Heart left ventricle (tissue), 16 donors: ENCODE measurements at regions not wholly inside any gene's neighbourhood (a gene's known extent, or its start where the extent isn't known, plus 50 kb on each side); places are given as distances from the start of the nearest gene placed in this dataset.

Experiments used
- ATAC-seq, 4 donors: fragments of 200-7000 bp; cut with Tn5 transposase; one replicate each; pipeline ENCODE4 v1.9.1; 2020 to 2022; ENCODE audit warnings: moderate library complexity in 4 of 4, mild to moderate bottlenecking in 3 of 4, moderate number of reproducible peaks in 1 of 4
- DNase-seq, 5 donors: peaks; one replicate each; pipeline ENCODE4 v3.0.0-alpha.2; 2020
- H3K27ac ChIP-seq, 12 donors: fragments of 200-600 bp; sonication (generic) in 4 of 12; one replicate each; pipeline versions ENCODE4 v1.5.0 to v1.8.0; 2016 to 2022; ENCODE audit warnings: mild to moderate bottlenecking in 2 of 12
- H3K27me3 ChIP-seq, 9 donors: fragments of 200-600 bp; sonication (generic) in 2 of 9; one replicate each; pipeline versions ENCODE4 v1.5.1 to v1.8.0; 2016 to 2022; ENCODE audit warnings: mild to moderate bottlenecking in 3 of 9
- H3K36me3 ChIP-seq, 9 donors: fragments of 200-600 bp; sonication (generic) in 2 of 9; one replicate each; pipeline versions ENCODE4 v1.5.0 to v1.8.0; 2018 to 2022; ENCODE audit warnings: mild to moderate bottlenecking in 2 of 9
- H3K4me1 ChIP-seq, 12 donors: fragments of 200-600 bp; sonication (generic) in 4 of 12; one replicate each; pipeline versions ENCODE4 v1.5.0 to v1.8.0; 2016 to 2022; ENCODE audit warnings: mild to moderate bottlenecking in 3 of 12
- H3K4me3 ChIP-seq, 12 donors: fragments of 200-600 bp; sonication (generic) in 4 of 12; one replicate each; pipeline versions ENCODE4 v1.5.0 to v1.8.0; 2017 to 2022; ENCODE audit warnings: mild to moderate bottlenecking in 9 of 12, moderate library complexity in 4 of 12
- H3K9me3 ChIP-seq, 12 donors: fragments of 200-600 bp; sonication (generic) in 4 of 12; one replicate each; pipeline versions ENCODE4 v1.5.0 to v1.8.0; 2016 to 2022; ENCODE audit warnings: mild to moderate bottlenecking in 1 of 12
- CTCF ChIP-seq, 12 donors: fragments of 200-600 bp; sonication (generic) in 4 of 12; IDR thresholded peaks; one replicate each; pipeline versions ENCODE4 v1.5.0 to v1.8.0; 2018 to 2022; ENCODE audit warnings: antibody characterized with exemption in 12 of 12, mild to moderate bottlenecking in 5 of 12
- POLR2A ChIP-seq, 2 donors: fragments of 450-650 bp; IDR thresholded peaks; one replicate each; pipeline ENCODE4 v1.6.1; 2017; ENCODE audit warnings: antibody characterized with exemption in 2 of 2, mild to moderate bottlenecking in 2 of 2, moderate library complexity in 2 of 2
- WGBS, 4 donors: extraction: QIAGEN DNeasy Blood & Tissue Kit in 2 of 4; methylation state at CpG; one replicate each; pipeline versions ENCODE4 v1.1.5 to v1.1.7; 2013 to 2018; 5-methylcytosine and 5-hydroxymethylcytosine counted together
- intact Hi-C, 10 donors: fragments of 100-400 bp; cut with DNase I; formaldehyde crosslinking; loops; one replicate each; pipeline versions ENCODE4 v1.11.1 to v1.14.2; 2022
- donor health status: ischemic (EF 13 %, LVEDD 7.1; RV severe dilation, severe dysfunction).
- donor health status: healthy with polysubstance abuse.
- donor health status: DM: no; HTN: yes; CAD: no.
- donor health status: DM: no; HTN: no; CAD: no.
- donor health status: ischemic (EF 25% LVEDD 6.9; RV normal size, moderate dysfunction).
- donor health status: ischemic (EF 25% LVEDD 5.7; RV mildly dilated, moderate dysfunction).
- donor health status: healthy.
- donor health status: DM: yes; HTN: yes; CAD: no.
- donor health status: ischemic (EF 35%, LVEDD 5.7; RV mildly dilated, moderate dysfunction).
- donor health status: nonischemic (EF 11% LVEDD 7.7; RV severe dilation, severe dysfunction).
- donor health status: DM: yes; HTN: yes; CAD: no.
- donor health status: PGD.
- donor health status: ischemic (EF 29% LVEDD 5.4; RV normal size, mild dysfunction).
- donor health status: nonischemic (EF 23%, LVEDD 6.1; RV moderate dilation, normal function).

GRCh38 chr21:28538987-28539622 is 453.6 kb downstream of the LTN1 start:
- no peak overlapping the region for H3K4me3 ChIP-seq
- intact Hi-C loops: no loop called here
- H3K27ac ChIP-seq: no peak overlapping the region
- TF ChIP-seq CTCF (IDR thresholded peaks at IDR 0.05): no peak
- no peak for TF ChIP-seq POLR2A (IDR thresholded peaks at IDR 0.05)
- no peaks in the 10 kb centered on the region for H3K9me3 ChIP-seq
- WGBS, 4 donors: 90 to 93% (median 91%) methylated on average over 3 of the region's 3 CpGs
- no peaks in the 10 kb centered on the region for H3K4me1 ChIP-seq
- no peak for DNase-seq
- ATAC-seq: no peak
- H3K27me3 ChIP-seq: no peaks in the 10 kb centered on the region
- H3K36me3 ChIP-seq: no peaks in the 10 kb centered on the region

- Histone ChIP-seq H3K9me3 (no peaks in the 10 kb centered on the region), H3K36me3 (no peaks in the 10 kb centered on the region), H3K4me3 (no peak overlapping the region), H3K27ac (no peak overlapping the region), H3K27me3 (no peaks in the 10 kb centered on the region), H3K4me1 (no peaks in the 10 kb centered on the region)
- TF ChIP-seq CTCF (IDR thresholded peaks at IDR 0.05) (no peak), POLR2A (IDR thresholded peaks at IDR 0.05) (no peak)
- ATAC-seq (no peak), DNase-seq (no peak)
- WGBS, 4 donors: 84 to 86% (median 85%) methylated on average over 4 of the region's 4 CpGs
- intact Hi-C loops: no loop called here
Observed at GRCh38 chr21:28537371-28538079, 455.2 kb downstream of the LTN1 start.

- Histone ChIP-seq H3K4me1 (no peaks in the 10 kb centered on the region), H3K4me3 (no peak overlapping the region), H3K27me3 (no peaks in the 10 kb centered on the region), H3K27ac (no peak overlapping the region), H3K9me3 (no peaks in the 10 kb centered on the region), H3K36me3 (no peaks in the 10 kb centered on the region)
- TF ChIP-seq POLR2A (IDR thresholded peaks at IDR 0.05) (no peak), CTCF (IDR thresholded peaks at IDR 0.05) (no peak)
- intact Hi-C loops: no loop called here
- ATAC-seq: no peak
- no peak for DNase-seq
Observed at GRCh38 chr21:28532446-28532845, 460.2 kb downstream of the LTN1 start.

- DNase-seq (no peak), ATAC-seq (peak in 2 of 4 donors; percentile 53 to 56)
- intact Hi-C loops: loop anchor here in 6 of 10 donors (2.0 to 10.0 kb wide), 6 partner anchors 109 to 1677 kb away; partner anchors contain the start of gene ADAMTS1 (in 2 of the 6)
- TF ChIP-seq POLR2A (IDR thresholded peaks at IDR 0.05): no peak
- TF ChIP-seq CTCF (IDR thresholded peaks at IDR 0.05): no peak
- H3K36me3 ChIP-seq: no peaks in the 10 kb centered on the region
- peak overlapping the region in 8 of 12 donors; percentile 19 to 60 (median 34) for H3K27ac ChIP-seq
- no peak overlapping the region for H3K4me3 ChIP-seq
- 12 to 68% (median 26%) methylated on average over 2 of the region's 2 CpGs for WGBS, 4 donors
- H3K9me3 ChIP-seq: no peaks in the 10 kb centered on the region
- peaks cover 0 to 14% (median 7%) of the 10 kb centered on the region in 12 donors for H3K4me1 ChIP-seq
- H3K27me3 ChIP-seq: no peaks in the 10 kb centered on the region
Observed at GRCh38 chr21:28523367-28523766, 469.3 kb downstream of the LTN1 start.
